Activated naive CD8-positive, alpha-beta T cell treated with anti-CD3 and anti-CD28 coated beads, Interleukin-2, amount 10 ng/mL, durations not matched to agents 7 days and 5 days (primary cell): ENCODE measurements at regions not wholly inside any gene's neighbourhood (a gene's known extent, or its start where the extent isn't known, plus 50 kb on each side); places are given as distances from the start of the nearest gene placed in this dataset.

Source experiments
- ATAC-seq: fragments of 150-1000 bp; cut with Tn5 transposase; one replicate; pipeline ENCODE4 v1.10.0; 2021; ENCODE audit warnings: low read depth, moderate library complexity
- POLR2A ChIA-PET: fragments of 350-600 bp; sonication (Branson Sonifier 250); formaldehyde crosslinking; loops from one replicate; lab custom pipeline; 2021; ENCODE audit warnings: antibody characterized with exemption; lab: Charles Lee
- DNase-seq: peaks from one replicate; pipeline ENCODE4 v3.0.0; 2021
- H3K27ac Mint-ChIP-seq: one replicate; pipeline ENCODE4 v1.8.0; 2022; ENCODE audit warnings: mild to moderate bottlenecking, mixed read lengths
- H3K27me3 Mint-ChIP-seq: one replicate; pipeline ENCODE4 v1.8.0; 2022; ENCODE audit warnings: mild to moderate bottlenecking, moderate library complexity, mixed read lengths
- H3K36me3 Mint-ChIP-seq: one replicate; pipeline ENCODE4 v1.8.0; 2021; ENCODE audit warnings: mild to moderate bottlenecking, mixed read lengths
- H3K4me1 Mint-ChIP-seq: one replicate; pipeline ENCODE4 v1.8.0; 2021; ENCODE audit warnings: mixed read lengths
- H3K4me3 Mint-ChIP-seq: one replicate; pipeline ENCODE4 v1.8.0; 2022; ENCODE audit warnings: mild to moderate bottlenecking, moderate library complexity, mixed read lengths
- H3K9me3 Mint-ChIP-seq: one replicate; pipeline ENCODE4 v1.8.0; 2021; ENCODE audit warnings: mixed read lengths

- POLR2A ChIA-PET: no interaction called here
- Mint-ChIP-seq H3K4me1 (no peaks in the 10 kb centered on the region), H3K4me3 (no peak overlapping the region), H3K9me3 (no peaks in the 10 kb centered on the region), H3K27me3 (no peaks in the 10 kb centered on the region), H3K36me3 (no peaks in the 10 kb centered on the region), H3K27ac (no peak overlapping the region)
- ATAC-seq: no peak
- DNase-seq: no peak
These were observed 242.0 kb upstream of the ARRDC4 start for GRCh38 chr15:97718509-97718908.

- Mint-ChIP-seq H3K4me1 (no peaks in the 10 kb centered on the region), H3K9me3 (no peaks in the 10 kb centered on the region), H3K27me3 (no peaks in the 10 kb centered on the region), H3K36me3 (no peaks in the 10 kb centered on the region), H3K27ac (no peak overlapping the region), H3K4me3 (no peak overlapping the region)
- POLR2A ChIA-PET: no interaction called here
- ATAC-seq: no peak
- no peak for DNase-seq
These were observed 231.7 kb upstream of the ARRDC4 start for GRCh38 chr15:97728791-97729190.

- POLR2A ChIA-PET: no interaction called here
- Mint-ChIP-seq H3K9me3 (no peaks in the 10 kb centered on the region), H3K36me3 (no peaks in the 10 kb centered on the region), H3K27me3 (no peaks in the 10 kb centered on the region), H3K4me3 (no peak overlapping the region), H3K27ac (no peak overlapping the region), H3K4me1 (no peaks in the 10 kb centered on the region)
- ATAC-seq: no peak
- DNase-seq: no peak
These were observed 231.2 kb upstream of the ARRDC4 start for GRCh38 chr15:97729270-97729669.

GRCh38 chr15:97730315-97730714 is 230.2 kb upstream of the ARRDC4 start:
- DNase-seq (no peak), ATAC-seq (no peak)
- Mint-ChIP-seq H3K9me3 (no peaks in the 10 kb centered on the region), H3K4me1 (no peaks in the 10 kb centered on the region), H3K4me3 (no peak overlapping the region), H3K36me3 (no peaks in the 10 kb centered on the region), H3K27me3 (no peaks in the 10 kb centered on the region), H3K27ac (no peak overlapping the region)
- POLR2A ChIA-PET: no interaction called here

- Mint-ChIP-seq H3K9me3 (no peaks in the 10 kb centered on the region), H3K27me3 (no peaks in the 10 kb centered on the region), H3K27ac (no peak overlapping the region), H3K4me3 (no peak overlapping the region), H3K4me1 (no peaks in the 10 kb centered on the region), H3K36me3 (no peaks in the 10 kb centered on the region)
- ATAC-seq (no peak), DNase-seq (no peak)
- POLR2A ChIA-PET: no interaction called here
These were observed 228.6 kb upstream of the ARRDC4 start for GRCh38 chr15:97731859-97732258.

- H3K36me3 Mint-ChIP-seq: no peaks in the 10 kb centered on the region
- DNase-seq (no peak), ATAC-seq (no peak)
- no peak overlapping the region for H3K4me3 Mint-ChIP-seq
- no peaks in the 10 kb centered on the region for H3K4me1 Mint-ChIP-seq
- no peaks in the 10 kb centered on the region for H3K27me3 Mint-ChIP-seq
- H3K9me3 Mint-ChIP-seq: no peaks in the 10 kb centered on the region
- POLR2A ChIA-PET: no interaction called here
- H3K27ac Mint-ChIP-seq: no peak overlapping the region
These were observed 227.1 kb upstream of the ARRDC4 start for GRCh38 chr15:97733373-97733772.

GRCh38 chr15:97736748-97737147 is 223.8 kb upstream of the ARRDC4 start:
- Mint-ChIP-seq H3K4me3 (no peak overlapping the region), H3K27me3 (no peaks in the 10 kb centered on the region), H3K27ac (no peak overlapping the region), H3K9me3 (no peaks in the 10 kb centered on the region), H3K36me3 (no peaks in the 10 kb centered on the region), H3K4me1 (no peaks in the 10 kb centered on the region)
- POLR2A ChIA-PET: no interaction called here
- DNase-seq (no peak), ATAC-seq (no peak)

GRCh38 chr15:97745481-97746071 is 214.9 kb upstream of the ARRDC4 start:
- no peak overlapping the region for H3K4me3 Mint-ChIP-seq
- H3K27ac Mint-ChIP-seq: no peak overlapping the region
- H3K27me3 Mint-ChIP-seq: no peaks in the 10 kb centered on the region
- no peaks in the 10 kb centered on the region for H3K4me1 Mint-ChIP-seq
- no peaks in the 10 kb centered on the region for H3K9me3 Mint-ChIP-seq
- DNase-seq (no peak), ATAC-seq (no peak)
- H3K36me3 Mint-ChIP-seq: no peaks in the 10 kb centered on the region
- POLR2A ChIA-PET: no interaction called here

- no peak for DNase-seq
- Mint-ChIP-seq H3K4me1 (no peaks in the 10 kb centered on the region), H3K4me3 (no peak overlapping the region), H3K36me3 (no peaks in the 10 kb centered on the region), H3K27me3 (no peaks in the 10 kb centered on the region), H3K27ac (no peak overlapping the region), H3K9me3 (no peaks in the 10 kb centered on the region)
- POLR2A ChIA-PET: no interaction called here
- ATAC-seq: no peak
These were observed 213.2 kb upstream of the ARRDC4 start for GRCh38 chr15:97747342-97747741.

GRCh38 chr15:97748576-97748975 is 211.9 kb upstream of the ARRDC4 start:
- ATAC-seq (no peak), DNase-seq (no peak)
- H3K36me3 Mint-ChIP-seq: no peaks in the 10 kb centered on the region
- H3K27ac Mint-ChIP-seq: no peak overlapping the region
- H3K4me3 Mint-ChIP-seq: no peak overlapping the region
- H3K4me1 Mint-ChIP-seq: no peaks in the 10 kb centered on the region
- H3K27me3 Mint-ChIP-seq: no peaks in the 10 kb centered on the region
- no peaks in the 10 kb centered on the region for H3K9me3 Mint-ChIP-seq
- POLR2A ChIA-PET: no interaction called here

- no peak overlapping the region for H3K4me3 Mint-ChIP-seq
- H3K9me3 Mint-ChIP-seq: no peaks in the 10 kb centered on the region
- ATAC-seq: no peak
- POLR2A ChIA-PET: no interaction called here
- no peaks in the 10 kb centered on the region for H3K36me3 Mint-ChIP-seq
- no peak for DNase-seq
- H3K27me3 Mint-ChIP-seq: peaks cover 2% of the 10 kb centered on the region
- no peaks in the 10 kb centered on the region for H3K4me1 Mint-ChIP-seq
- no peak overlapping the region for H3K27ac Mint-ChIP-seq
These were observed 210.4 kb upstream of the ARRDC4 start for GRCh38 chr15:97750060-97750459.

- ATAC-seq: no peak
- Mint-ChIP-seq H3K27me3 (peaks cover 2% of the 10 kb centered on the region), H3K9me3 (no peaks in the 10 kb centered on the region), H3K36me3 (no peaks in the 10 kb centered on the region), H3K27ac (no peak overlapping the region), H3K4me3 (no peak overlapping the region), H3K4me1 (no peaks in the 10 kb centered on the region)
- no peak for DNase-seq
- POLR2A ChIA-PET: no interaction called here
These were observed 204.8 kb upstream of the ARRDC4 start for GRCh38 chr15:97755726-97756125.

- Mint-ChIP-seq H3K27ac (no peak overlapping the region), H3K36me3 (no peaks in the 10 kb centered on the region), H3K4me3 (no peak overlapping the region), H3K4me1 (no peaks in the 10 kb centered on the region), H3K9me3 (no peaks in the 10 kb centered on the region), H3K27me3 (no peaks in the 10 kb centered on the region)
- no peak for DNase-seq
- ATAC-seq: no peak
- POLR2A ChIA-PET: no interaction called here
These were observed 201.1 kb upstream of the ARRDC4 start for GRCh38 chr15:97759363-97759762.

- no peak overlapping the region for H3K27ac Mint-ChIP-seq
- H3K4me3 Mint-ChIP-seq: no peak overlapping the region
- POLR2A ChIA-PET: no interaction called here
- no peaks in the 10 kb centered on the region for H3K36me3 Mint-ChIP-seq
- H3K9me3 Mint-ChIP-seq: no peaks in the 10 kb centered on the region
- ATAC-seq (no peak), DNase-seq (no peak)
- no peaks in the 10 kb centered on the region for H3K4me1 Mint-ChIP-seq
- H3K27me3 Mint-ChIP-seq: no peaks in the 10 kb centered on the region
These were observed 199.4 kb upstream of the ARRDC4 start for GRCh38 chr15:97761110-97761509.

- Mint-ChIP-seq H3K27ac (no peak overlapping the region), H3K9me3 (no peaks in the 10 kb centered on the region), H3K4me1 (no peaks in the 10 kb centered on the region), H3K4me3 (no peak overlapping the region), H3K27me3 (no peaks in the 10 kb centered on the region), H3K36me3 (no peaks in the 10 kb centered on the region)
- no peak for DNase-seq
- no peak for ATAC-seq
- POLR2A ChIA-PET: no interaction called here
These were observed 177.3 kb upstream of the ARRDC4 start for GRCh38 chr15:97783240-97783639.
